GM12878 (cell line): ENCODE measurements at regions not wholly inside any gene's neighbourhood (a gene's known extent, or its start where the extent isn't known, plus 50 kb on each side); places are given as distances from the start of the nearest gene placed in this dataset.

Experiments
- ATAC-seq: fragments of 200-7000 bp; cut with Tn5 transposase; 3 replicates; pipeline ENCODE4 v1.9.1; 2020; ENCODE audit warnings: mild to moderate bottlenecking, moderate library complexity
- BruUV-seq: library from RNA; stranded (reverse); fragments of 400-500 nt; replicated peaks from 2 replicates; lab custom pipeline; 2021; lab: Mats Ljungman, UMichigan
- CTCF ChIA-PET: fragments of 300-600 bp; sonication (Branson Sonifier 250); formaldehyde crosslinking; extraction: SDS; loops from one replicate; lab custom pipeline; 2021; ENCODE audit warnings: inconsistent platforms; lab: Yijun Ruan, JAX
- POLR2A ChIA-PET: fragments of 350-600 bp; formaldehyde crosslinking; extraction: SDS; loops from one replicate; lab custom pipeline; 2021; ENCODE audit warnings: inconsistent platforms; lab: Charles Lee
- RAD21 ChIA-PET: fragments of 300-600 bp; sonication (Branson Sonifier 250); formaldehyde crosslinking; loops from one replicate; lab custom pipeline; 2023; ENCODE audit warnings: antibody characterized with exemption; ENCODE audit not compliant: unreplicated experiment; lab: Charles Lee
- SMC1A ChIA-PET: fragments of 300-600 bp; sonication (Branson Sonifier 250); formaldehyde crosslinking; loops from one replicate; lab custom pipeline; 2023; ENCODE audit not compliant: unreplicated experiment, uncharacterized antibody; lab: Charles Lee
- DNase-seq: peaks from one replicate; pipeline ENCODE4 v3.0.0-alpha.2; 2011; ENCODE audit warnings: low read depth, low spot score
- FAIRE-seq: peaks from 3 replicates; lab custom pipeline; 2011; peaks lifted over from hg19 to GRCh38; lab: Jason Lieb, UNC
- H2AFZ ChIP-seq: 2 replicates; pipeline ENCODE4 v1.6.0; 2011; ENCODE audit warnings: low read depth, low read length, control low read depth; ENCODE audit not compliant: control insufficient read depth
- H3K27ac ChIP-seq: 2 replicates; pipeline ENCODE4 v1.5.1; 2011; ENCODE audit warnings: control low read depth; ENCODE audit not compliant: control insufficient read depth, insufficient read depth
- H3K27me3 ChIP-seq, 2 experiments: replicated peaks in 1 of 2; 2 replicates each; pipeline versions ENCODE4 v1.6.0 to v1.6.1; 2011; ENCODE audit warnings: low read length in 1 of 2; ENCODE audit not compliant: control insufficient read depth in 2 of 2, insufficient read depth in 2 of 2
- H3K36me3 ChIP-seq, 2 experiments: 2 replicates each; pipeline ENCODE4 v1.5.1; 2011; ENCODE audit warnings: low read length in 1 of 2; ENCODE audit not compliant: control insufficient read depth in 2 of 2, insufficient read depth in 2 of 2
- H3K4me1 ChIP-seq: 2 replicates; pipeline ENCODE4 v1.6.1; 2011; ENCODE audit warnings: mild to moderate bottlenecking, low read length, moderate library complexity, mixed read lengths; ENCODE audit not compliant: control insufficient read depth, insufficient read depth
- H3K4me2 ChIP-seq: 2 replicates; pipeline ENCODE4 v1.6.0; 2011; ENCODE audit warnings: control low read depth; ENCODE audit not compliant: control insufficient read depth, insufficient read depth
- H3K4me3 ChIP-seq: fragments of 200-600 bp; sonication (generic); 2 replicates; pipeline ENCODE4 v1.5.1; 2016
- H3K79me2 ChIP-seq: 2 replicates; pipeline ENCODE4 v1.6.0; 2011; ENCODE audit warnings: low read length; ENCODE audit not compliant: control insufficient read depth, insufficient read depth
- H3K9ac ChIP-seq: 2 replicates; pipeline ENCODE4 v1.8.0; 2011; ENCODE audit warnings: low read length, control low read depth, mixed read lengths; ENCODE audit not compliant: control insufficient read depth, insufficient read depth
- H3K9me3 ChIP-seq: replicated peaks from 3 replicates; pipeline ENCODE4 v1.5.1; 2011; ENCODE audit warnings: mild to moderate bottlenecking, low read length; ENCODE audit not compliant: control insufficient read depth, insufficient read depth
- H4K20me1 ChIP-seq: 2 replicates; pipeline ENCODE4 v1.6.0; 2011; ENCODE audit not compliant: control insufficient read depth, insufficient read depth
- CREB1 ChIP-seq: IDR thresholded peaks from 2 replicates; pipeline ENCODE4 v1.6.1; 2012; ENCODE audit warnings: low read depth, mild to moderate bottlenecking, inconsistent platforms
- EP300 ChIP-seq, 2 experiments: fragments of 150-350 bp in 1 of 2; IDR thresholded peaks; 2 replicates each; pipeline ENCODE4 v1.6.1; 2011 to 2012; ENCODE audit warnings: low read depth in 2 of 2, low read length in 2 of 2, borderline replicate concordance in 1 of 2, improper control_type of control experiment in 1 of 2, inconsistent platforms in 1 of 2; ENCODE audit not compliant: control insufficient read depth in 1 of 2
- FOS ChIP-seq: IDR thresholded peaks from 3 replicates; pipeline ENCODE4 v1.6.1; 2011; ENCODE audit warnings: borderline replicate concordance; ENCODE audit not compliant: insufficient read length; ENCODE audit errors: extremely low read depth
- IKZF2 ChIP-seq, 2 experiments: fragments of 450-650 bp; IDR thresholded peaks; 2 replicates each; pipeline ENCODE4 v1.6.1; 2017; ENCODE audit warnings: mild to moderate bottlenecking in 2 of 2, moderate library complexity in 2 of 2
- NFYA ChIP-seq: IDR thresholded peaks from 2 replicates; pipeline ENCODE4 v1.6.1; 2011; ENCODE audit warnings: low read depth, mild to moderate bottlenecking, low read length, improper control_type of control experiment, borderline replicate concordance
- POU2F2 ChIP-seq: IDR thresholded peaks from 3 replicates; pipeline ENCODE4 v1.6.1; 2011; ENCODE audit warnings: low read depth, mild to moderate bottlenecking, low read length, borderline replicate concordance
- SIX5 ChIP-seq: IDR thresholded peaks from 2 replicates; pipeline ENCODE4 v1.6.1; 2011; ENCODE audit warnings: mild to moderate bottlenecking, low read depth, low read length, moderate library complexity; ENCODE audit not compliant: severe bottlenecking
- SPI1 ChIP-seq: IDR thresholded peaks from 2 replicates; pipeline ENCODE4 v1.6.1; 2011; ENCODE audit warnings: low read depth, mild to moderate bottlenecking, low read length, moderate library complexity, borderline replicate concordance; ENCODE audit not compliant: insufficient read depth
- YBX1 ChIP-seq: fragments of 450-650 bp; IDR thresholded peaks from 2 replicates; pipeline ENCODE4 v1.6.1; 2016; ENCODE audit warnings: antibody characterized with exemption
- WGBS: methylation state at CpG from one replicate; pipeline ENCODE4 v1.1.6; 2016; ENCODE audit warnings: low lambda C conversion rate; ENCODE audit not compliant: insufficient replicate concordance, insufficient coverage; ENCODE audit errors: missing lambda C conversion rate; 5-methylcytosine and 5-hydroxymethylcytosine counted together
- in situ Hi-C: fragments of 300-500 bp; cut with MboI; formaldehyde crosslinking; loops from 9 replicates; pipeline ENCODE4 v1.14.3; 2018; ENCODE audit warnings: mixed read lengths
- intact Hi-C: fragments of 100-400 bp; cut with micrococcal nuclease; formaldehyde crosslinking; loops from one replicate; pipeline ENCODE4 v1.14.2; 2022; ENCODE audit not compliant: unreplicated experiment
- TF ChIP-seq, protein P1 (sequence below): fragments of 450-650 bp; formaldehyde crosslinking; IDR thresholded peaks from 2 replicates; pipeline ENCODE4 v1.5.0; 2022; ENCODE audit warnings: mild to moderate bottlenecking, missing genetic modification characterization
- TF ChIP-seq, protein P2 (sequence below): fragments of 450-650 bp; conservative IDR thresholded peaks from 2 replicates; pipeline ENCODE4 v1.6.1; 2017; ENCODE audit warnings: mild to moderate bottlenecking, moderate library complexity
- TF ChIP-seq, protein P3 (sequence below): fragments of 450-650 bp; IDR thresholded peaks from 2 replicates; pipeline ENCODE4 v1.6.1; 2017; ENCODE audit warnings: mild to moderate bottlenecking, low read depth, inconsistent platforms; ENCODE audit not compliant: poor library complexity, severe bottlenecking
- TF ChIP-seq, protein P4 (sequence below): fragments of 450-650 bp; IDR thresholded peaks from 2 replicates; pipeline ENCODE4 v1.6.1; 2017; ENCODE audit warnings: antibody characterized with exemption, mild to moderate bottlenecking, moderate library complexity

DNA sequence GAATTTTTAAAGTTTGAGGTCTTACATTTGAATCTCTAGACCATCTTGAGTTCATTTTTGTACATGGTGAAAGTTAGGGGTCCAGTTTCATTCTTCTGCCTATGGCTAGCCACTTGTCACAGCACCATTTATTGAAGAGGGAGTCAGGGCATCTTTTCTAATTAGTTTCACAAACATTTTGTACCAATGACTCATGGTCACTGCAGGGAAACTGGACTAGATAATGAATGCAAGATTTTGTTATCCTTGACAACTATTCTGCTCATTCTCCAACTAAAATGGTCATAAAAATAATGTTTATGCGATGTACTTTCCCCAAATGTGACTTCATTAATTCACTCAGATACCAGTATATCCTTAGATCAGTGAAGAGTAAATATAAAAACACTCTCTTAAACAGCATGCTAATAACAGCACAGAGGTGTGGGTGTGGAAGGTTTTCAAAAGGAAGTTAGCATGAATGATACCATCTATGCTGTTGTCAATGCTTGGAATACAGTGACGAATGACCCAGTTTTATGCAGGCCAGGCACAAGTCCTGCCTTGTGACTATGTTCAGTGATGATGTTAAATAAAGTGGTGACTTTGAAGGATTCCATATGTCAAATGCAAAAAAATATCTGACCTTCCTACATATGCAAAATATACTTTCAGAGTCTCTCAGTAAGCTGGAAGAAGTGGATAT, 314.9 kb upstream of the TMCO5A start:
- DNase-seq (no peak), FAIRE-seq (peak; percentile 61), ATAC-seq (no peak)
- Histone ChIP-seq H2AFZ (no peak overlapping the region), H4K20me1 (no peaks in the 10 kb centered on the region), H3K27ac (no peak overlapping the region), H3K36me3 (no peaks in the 10 kb centered on the region), H3K4me1 (no peaks in the 10 kb centered on the region), H3K9ac (no peak overlapping the region), H3K4me2 (no peak overlapping the region), H3K9me3 (no peaks in the 10 kb centered on the region), H3K79me2 (no peaks in the 10 kb centered on the region), H3K27me3 (no peaks in the 10 kb centered on the region), H3K4me3 (no peak overlapping the region)
- ChIA-PET CTCF (no interaction called here), POLR2A (no interaction called here), RAD21 (no interaction called here), SMC1A (no interaction called here)
- 21% methylated on average over 2 of the region's 2 CpGs for WGBS
- BruUV-seq = no TSS peak
- intact Hi-C loops (no loop called here), in situ Hi-C loops (no loop called here)
- no peak for TF ChIP-seq SPI1
- TF ChIP-seq, protein P1, sequence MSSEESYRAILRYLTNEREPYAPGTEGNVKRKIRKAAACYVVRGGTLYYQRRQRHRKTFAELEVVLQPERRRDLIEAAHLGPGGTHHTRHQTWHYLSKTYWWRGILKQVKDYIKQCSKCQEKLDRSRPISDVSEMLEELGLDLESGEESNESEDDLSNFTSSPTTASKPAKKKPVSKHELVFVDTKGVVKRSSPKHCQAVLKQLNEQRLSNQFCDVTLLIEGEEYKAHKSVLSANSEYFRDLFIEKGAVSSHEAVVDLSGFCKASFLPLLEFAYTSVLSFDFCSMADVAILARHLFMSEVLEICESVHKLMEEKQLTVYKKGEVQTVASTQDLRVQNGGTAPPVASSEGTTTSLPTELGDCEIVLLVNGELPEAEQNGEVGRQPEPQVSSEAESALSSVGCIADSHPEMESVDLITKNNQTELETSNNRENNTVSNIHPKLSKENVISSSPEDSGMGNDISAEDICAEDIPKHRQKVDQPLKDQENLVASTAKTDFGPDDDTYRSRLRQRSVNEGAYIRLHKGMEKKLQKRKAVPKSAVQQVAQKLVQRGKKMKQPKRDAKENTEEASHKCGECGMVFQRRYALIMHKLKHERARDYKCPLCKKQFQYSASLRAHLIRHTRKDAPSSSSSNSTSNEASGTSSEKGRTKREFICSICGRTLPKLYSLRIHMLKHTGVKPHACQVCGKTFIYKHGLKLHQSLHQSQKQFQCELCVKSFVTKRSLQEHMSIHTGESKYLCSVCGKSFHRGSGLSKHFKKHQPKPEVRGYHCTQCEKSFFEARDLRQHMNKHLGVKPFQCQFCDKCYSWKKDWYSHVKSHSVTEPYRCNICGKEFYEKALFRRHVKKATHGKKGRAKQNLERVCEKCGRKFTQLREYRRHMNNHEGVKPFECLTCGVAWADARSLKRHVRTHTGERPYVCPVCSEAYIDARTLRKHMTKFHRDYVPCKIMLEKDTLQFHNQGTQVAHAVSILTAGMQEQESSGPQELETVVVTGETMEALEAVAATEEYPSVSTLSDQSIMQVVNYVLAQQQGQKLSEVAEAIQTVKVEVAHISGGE (CRISPR knock-in tag) = no peak
- TF ChIP-seq YBX1 = no peak
- TF ChIP-seq EP300 (IDR thresholded peaks at IDR 0.05; ENCODE audit: borderline replicate concordance in 1 of 2, control insufficient read depth in 1 of 2, low read depth in 2 of 2, low read length in 2 of 2) = no peak
- TF ChIP-seq, protein P2, sequence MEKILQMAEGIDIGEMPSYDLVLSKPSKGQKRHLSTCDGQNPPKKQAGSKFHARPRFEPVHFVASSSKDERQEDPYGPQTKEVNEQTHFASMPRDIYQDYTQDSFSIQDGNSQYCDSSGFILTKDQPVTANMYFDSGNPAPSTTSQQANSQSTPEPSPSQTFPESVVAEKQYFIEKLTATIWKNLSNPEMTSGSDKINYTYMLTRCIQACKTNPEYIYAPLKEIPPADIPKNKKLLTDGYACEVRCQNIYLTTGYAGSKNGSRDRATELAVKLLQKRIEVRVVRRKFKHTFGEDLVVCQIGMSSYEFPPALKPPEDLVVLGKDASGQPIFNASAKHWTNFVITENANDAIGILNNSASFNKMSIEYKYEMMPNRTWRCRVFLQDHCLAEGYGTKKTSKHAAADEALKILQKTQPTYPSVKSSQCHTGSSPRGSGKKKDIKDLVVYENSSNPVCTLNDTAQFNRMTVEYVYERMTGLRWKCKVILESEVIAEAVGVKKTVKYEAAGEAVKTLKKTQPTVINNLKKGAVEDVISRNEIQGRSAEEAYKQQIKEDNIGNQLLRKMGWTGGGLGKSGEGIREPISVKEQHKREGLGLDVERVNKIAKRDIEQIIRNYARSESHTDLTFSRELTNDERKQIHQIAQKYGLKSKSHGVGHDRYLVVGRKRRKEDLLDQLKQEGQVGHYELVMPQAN = no peak
- TF ChIP-seq, protein P3, sequence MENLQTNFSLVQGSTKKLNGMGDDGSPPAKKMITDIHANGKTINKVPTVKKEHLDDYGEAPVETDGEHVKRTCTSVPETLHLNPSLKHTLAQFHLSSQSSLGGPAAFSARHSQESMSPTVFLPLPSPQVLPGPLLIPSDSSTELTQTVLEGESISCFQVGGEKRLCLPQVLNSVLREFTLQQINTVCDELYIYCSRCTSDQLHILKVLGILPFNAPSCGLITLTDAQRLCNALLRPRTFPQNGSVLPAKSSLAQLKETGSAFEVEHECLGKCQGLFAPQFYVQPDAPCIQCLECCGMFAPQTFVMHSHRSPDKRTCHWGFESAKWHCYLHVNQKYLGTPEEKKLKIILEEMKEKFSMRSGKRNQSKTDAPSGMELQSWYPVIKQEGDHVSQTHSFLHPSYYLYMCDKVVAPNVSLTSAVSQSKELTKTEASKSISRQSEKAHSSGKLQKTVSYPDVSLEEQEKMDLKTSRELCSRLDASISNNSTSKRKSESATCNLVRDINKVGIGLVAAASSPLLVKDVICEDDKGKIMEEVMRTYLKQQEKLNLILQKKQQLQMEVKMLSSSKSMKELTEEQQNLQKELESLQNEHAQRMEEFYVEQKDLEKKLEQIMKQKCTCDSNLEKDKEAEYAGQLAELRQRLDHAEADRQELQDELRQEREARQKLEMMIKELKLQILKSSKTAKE = no peak
- TF ChIP-seq IKZF2 (IDR thresholded peaks at IDR 0.05) = no peak
- no peak for TF ChIP-seq FOS
- no peak for TF ChIP-seq NFYA
- no peak for TF ChIP-seq SIX5
- no peak for TF ChIP-seq POU2F2
- no peak for TF ChIP-seq CREB1
- TF ChIP-seq, protein P4, sequence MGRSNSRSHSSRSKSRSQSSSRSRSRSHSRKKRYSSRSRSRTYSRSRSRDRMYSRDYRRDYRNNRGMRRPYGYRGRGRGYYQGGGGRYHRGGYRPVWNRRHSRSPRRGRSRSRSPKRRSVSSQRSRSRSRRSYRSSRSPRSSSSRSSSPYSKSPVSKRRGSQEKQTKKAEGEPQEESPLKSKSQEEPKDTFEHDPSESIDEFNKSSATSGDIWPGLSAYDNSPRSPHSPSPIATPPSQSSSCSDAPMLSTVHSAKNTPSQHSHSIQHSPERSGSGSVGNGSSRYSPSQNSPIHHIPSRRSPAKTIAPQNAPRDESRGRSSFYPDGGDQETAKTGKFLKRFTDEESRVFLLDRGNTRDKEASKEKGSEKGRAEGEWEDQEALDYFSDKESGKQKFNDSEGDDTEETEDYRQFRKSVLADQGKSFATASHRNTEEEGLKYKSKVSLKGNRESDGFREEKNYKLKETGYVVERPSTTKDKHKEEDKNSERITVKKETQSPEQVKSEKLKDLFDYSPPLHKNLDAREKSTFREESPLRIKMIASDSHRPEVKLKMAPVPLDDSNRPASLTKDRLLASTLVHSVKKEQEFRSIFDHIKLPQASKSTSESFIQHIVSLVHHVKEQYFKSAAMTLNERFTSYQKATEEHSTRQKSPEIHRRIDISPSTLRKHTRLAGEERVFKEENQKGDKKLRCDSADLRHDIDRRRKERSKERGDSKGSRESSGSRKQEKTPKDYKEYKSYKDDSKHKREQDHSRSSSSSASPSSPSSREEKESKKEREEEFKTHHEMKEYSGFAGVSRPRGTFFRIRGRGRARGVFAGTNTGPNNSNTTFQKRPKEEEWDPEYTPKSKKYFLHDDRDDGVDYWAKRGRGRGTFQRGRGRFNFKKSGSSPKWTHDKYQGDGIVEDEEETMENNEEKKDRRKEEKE = no peak
